Activated T-cell treated with anti-CD3 and anti-CD28 coated beads, Interleukin-2, amount 50 U/mL, for 72 hours (primary cell): ENCODE measurements at regions not wholly inside any gene's neighbourhood (a gene's known extent, or its start where the extent isn't known, plus 50 kb on each side); places are given as distances from the start of the nearest gene placed in this dataset.

ENCODE experiments used
- ATAC-seq, 2 donors: fragments of 150-1000 bp; cut with Tn5 transposase; replicated peaks in 1 of 2; 2 replicates each; pipeline ENCODE4 v1.10.0; 2021; ENCODE audit warnings: moderate library complexity in 2 of 2, mild to moderate bottlenecking in 1 of 2
- DNase-seq, 2 donors: peaks; one replicate each; pipeline ENCODE4 v3.0.0; 2021 to 2022; ENCODE audit warnings: mixed read lengths in 1 of 2
- H3K27ac Mint-ChIP-seq: one replicate; pipeline ENCODE4 v1.8.0; 2022; ENCODE audit warnings: mild to moderate bottlenecking, moderate library complexity, mixed read lengths
- H3K27me3 Mint-ChIP-seq: one replicate; pipeline ENCODE4 v1.8.0; 2022; ENCODE audit warnings: low read depth, mixed read lengths
- H3K36me3 Mint-ChIP-seq, 2 donors: one replicate each; pipeline ENCODE4 v1.8.0; 2022; ENCODE audit warnings: mixed read lengths in 2 of 2, mild to moderate bottlenecking in 1 of 2; ENCODE audit not compliant: insufficient read depth in 2 of 2
- H3K4me1 Mint-ChIP-seq: one replicate; pipeline ENCODE4 v1.8.0; 2022; ENCODE audit warnings: low read depth, mixed read lengths
- H3K4me3 Mint-ChIP-seq, 2 donors: one replicate each; pipeline ENCODE4 v1.8.0; 2022; ENCODE audit warnings: mild to moderate bottlenecking in 2 of 2, mixed read lengths in 2 of 2, moderate library complexity in 2 of 2
- H3K9me3 Mint-ChIP-seq, 2 donors: one replicate each; pipeline ENCODE4 v1.8.0; 2022; ENCODE audit warnings: mixed read lengths in 2 of 2

GRCh38 chr2:236341067-236341466 is 76.9 kb upstream of the ASB18 start:
- DNase-seq (no peak), ATAC-seq (no peak)
- Mint-ChIP-seq H3K4me1 (no peaks in the 10 kb centered on the region), H3K9me3 (no peaks in the 10 kb centered on the region), H3K4me3 (no peak overlapping the region), H3K36me3 (no peaks in the 10 kb centered on the region), H3K27ac (no peak overlapping the region), H3K27me3 (no peaks in the 10 kb centered on the region)

DNA sequence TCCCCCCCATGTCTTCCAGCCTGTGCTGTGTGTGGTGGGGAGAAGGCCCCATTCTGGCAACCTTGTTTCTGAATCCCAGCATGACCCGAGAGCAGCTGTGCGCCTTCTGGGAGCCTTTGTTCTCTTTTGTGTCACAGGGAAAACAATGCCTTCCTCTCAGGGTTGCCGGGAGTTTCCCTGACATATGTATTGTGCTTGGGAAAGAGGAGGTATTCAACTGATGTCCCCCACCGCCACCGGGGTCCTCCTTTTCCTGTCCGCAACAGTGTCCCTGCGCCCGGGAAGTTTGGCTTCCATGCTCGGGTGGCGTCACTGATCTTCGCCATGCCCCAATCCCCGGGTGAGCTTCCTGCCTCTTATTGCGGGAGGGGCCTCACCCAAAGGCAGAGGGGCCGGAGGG is 77.5 kb upstream of the ASB18 start:
- DNase-seq = no peak
- H3K27ac Mint-ChIP-seq = no peak overlapping the region
- H3K27me3 Mint-ChIP-seq = no peaks in the 10 kb centered on the region
- H3K9me3 Mint-ChIP-seq = no peaks in the 10 kb centered on the region
- no peak overlapping the region for H3K4me3 Mint-ChIP-seq
- no peak for ATAC-seq
- no peaks in the 10 kb centered on the region for H3K4me1 Mint-ChIP-seq
- no peaks in the 10 kb centered on the region for H3K36me3 Mint-ChIP-seq

- H3K27me3 Mint-ChIP-seq = no peaks in the 10 kb centered on the region
- DNase-seq (no peak), ATAC-seq (no peak)
- no peak overlapping the region for H3K27ac Mint-ChIP-seq
- H3K9me3 Mint-ChIP-seq = no peaks in the 10 kb centered on the region
- H3K36me3 Mint-ChIP-seq = no peaks in the 10 kb centered on the region
- no peaks in the 10 kb centered on the region for H3K4me1 Mint-ChIP-seq
- no peak overlapping the region for H3K4me3 Mint-ChIP-seq
Observed at GRCh38 chr2:236342507-236342906, 78.3 kb upstream of the ASB18 start.

DNA sequence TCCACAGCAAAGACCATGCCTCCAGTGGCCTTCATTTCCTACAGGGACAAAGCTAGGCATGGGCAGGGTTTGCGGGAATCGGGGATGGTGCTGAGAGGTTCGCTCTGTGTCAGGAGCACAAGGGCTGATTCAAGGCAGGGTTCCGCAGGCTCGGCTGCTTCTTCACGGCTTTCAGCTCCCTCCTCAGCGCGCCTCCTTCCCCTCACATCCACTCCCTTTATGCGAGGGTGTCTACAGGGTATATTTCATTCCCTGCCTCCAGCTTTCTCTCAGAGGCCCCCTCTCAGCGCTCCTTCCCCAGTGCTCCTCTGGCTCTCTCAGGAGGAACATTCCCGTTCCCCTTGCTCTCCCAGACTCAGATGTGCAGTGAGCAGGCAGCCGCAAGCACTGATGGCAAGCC is 78.7 kb upstream of the ASB18 start:
- H3K27me3 Mint-ChIP-seq = no peaks in the 10 kb centered on the region

GRCh38 chr2:236343400-236344161 is 79.4 kb upstream of the ASB18 start:
- H3K9me3 Mint-ChIP-seq = no peaks in the 10 kb centered on the region
- no peaks in the 10 kb centered on the region for H3K27me3 Mint-ChIP-seq
- H3K4me3 Mint-ChIP-seq = no peak overlapping the region
- H3K4me1 Mint-ChIP-seq = no peaks in the 10 kb centered on the region
- H3K27ac Mint-ChIP-seq = no peak overlapping the region
- ATAC-seq (no peak), DNase-seq (peak; percentile 38 to 45)
- no peaks in the 10 kb centered on the region for H3K36me3 Mint-ChIP-seq

More for the DNA sequence above, 78.7 kb upstream of the ASB18 start:
- Mint-ChIP-seq H3K4me1 (no peaks in the 10 kb centered on the region), H3K36me3 (no peaks in the 10 kb centered on the region), H3K4me3 (no peak overlapping the region), H3K9me3 (no peaks in the 10 kb centered on the region), H3K27ac (no peak overlapping the region)
- DNase-seq (no peak), ATAC-seq (no peak)

- Mint-ChIP-seq H3K4me1 (no peaks in the 10 kb centered on the region), H3K36me3 (no peaks in the 10 kb centered on the region), H3K4me3 (no peak overlapping the region), H3K27me3 (no peaks in the 10 kb centered on the region), H3K9me3 (no peaks in the 10 kb centered on the region), H3K27ac (no peak overlapping the region)
- no peak for DNase-seq
- ATAC-seq = no peak
Observed at GRCh38 chr2:236344446-236344845, 80.2 kb upstream of the ASB18 start.

- Mint-ChIP-seq H3K27me3 (no peaks in the 10 kb centered on the region), H3K4me3 (no peak overlapping the region), H3K4me1 (no peaks in the 10 kb centered on the region), H3K9me3 (no peaks in the 10 kb centered on the region), H3K27ac (no peak overlapping the region), H3K36me3 (no peaks in the 10 kb centered on the region)
- no peak for ATAC-seq
- no peak for DNase-seq
Observed at GRCh38 chr2:236345081-236345714, 81.0 kb upstream of the ASB18 start.

DNA sequence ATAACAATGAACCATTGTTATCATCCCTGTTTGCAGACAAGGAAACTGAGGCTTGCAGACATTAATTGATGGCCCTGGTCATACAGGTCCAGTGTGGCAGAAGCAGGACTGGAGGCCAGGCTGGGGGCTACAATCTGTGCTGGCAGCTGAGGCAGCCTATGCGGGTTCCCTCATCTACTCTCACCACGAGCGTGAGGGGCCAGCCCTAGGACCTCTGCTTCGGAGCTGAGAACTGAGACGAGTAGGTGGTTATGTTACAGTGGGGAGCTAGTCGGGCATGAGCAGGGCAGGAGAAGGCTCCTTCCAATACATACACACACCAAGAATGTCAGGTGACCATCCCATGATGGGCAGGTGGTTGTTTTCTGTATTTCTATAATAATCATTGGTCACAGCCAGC is 82.2 kb upstream of the ASB18 start:
- no peak for ATAC-seq
- no peaks in the 10 kb centered on the region for H3K9me3 Mint-ChIP-seq
- H3K4me3 Mint-ChIP-seq = no peak overlapping the region
- H3K36me3 Mint-ChIP-seq = no peaks in the 10 kb centered on the region
- no peaks in the 10 kb centered on the region for H3K27me3 Mint-ChIP-seq
- H3K27ac Mint-ChIP-seq = no peak overlapping the region
- DNase-seq = no peak
- no peaks in the 10 kb centered on the region for H3K4me1 Mint-ChIP-seq

DNA sequence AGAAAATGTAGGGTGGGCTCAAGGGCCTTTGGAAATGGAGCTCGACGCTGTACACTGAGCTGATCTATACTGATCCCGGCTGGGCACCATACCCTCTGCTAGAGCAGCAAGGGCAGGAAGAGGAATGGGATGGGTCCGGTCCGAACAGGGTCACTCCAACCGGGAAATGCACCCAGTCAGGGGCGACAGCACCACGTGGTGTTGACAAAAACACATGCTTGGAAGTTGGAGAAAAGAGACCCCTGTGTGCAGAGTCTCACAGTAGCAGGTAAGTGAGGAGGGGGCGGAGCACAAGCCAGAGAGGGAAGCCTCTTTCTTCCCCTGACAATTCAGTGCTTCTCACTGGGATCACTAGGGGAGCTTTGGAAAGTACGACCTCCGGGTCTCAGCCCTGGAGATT is 84.1 kb upstream of the ASB18 start:
- H3K36me3 Mint-ChIP-seq = no peaks in the 10 kb centered on the region
- DNase-seq = no peak
- ATAC-seq = no peak
- H3K4me1 Mint-ChIP-seq = peaks cover 4% of the 10 kb centered on the region
- no peak overlapping the region for H3K27ac Mint-ChIP-seq
- no peaks in the 10 kb centered on the region for H3K9me3 Mint-ChIP-seq
- H3K27me3 Mint-ChIP-seq = peaks cover 6% of the 10 kb centered on the region
- no peak overlapping the region for H3K4me3 Mint-ChIP-seq

- no peak overlapping the region for H3K27ac Mint-ChIP-seq
- H3K9me3 Mint-ChIP-seq = no peaks in the 10 kb centered on the region
- no peak overlapping the region for H3K4me3 Mint-ChIP-seq
- DNase-seq (no peak), ATAC-seq (no peak)
- H3K36me3 Mint-ChIP-seq = no peaks in the 10 kb centered on the region
- peaks cover 6% of the 10 kb centered on the region for H3K27me3 Mint-ChIP-seq
- H3K4me1 Mint-ChIP-seq = peaks cover 5% of the 10 kb centered on the region
Observed at GRCh38 chr2:236348976-236349375, 84.8 kb upstream of the ASB18 start.

DNA sequence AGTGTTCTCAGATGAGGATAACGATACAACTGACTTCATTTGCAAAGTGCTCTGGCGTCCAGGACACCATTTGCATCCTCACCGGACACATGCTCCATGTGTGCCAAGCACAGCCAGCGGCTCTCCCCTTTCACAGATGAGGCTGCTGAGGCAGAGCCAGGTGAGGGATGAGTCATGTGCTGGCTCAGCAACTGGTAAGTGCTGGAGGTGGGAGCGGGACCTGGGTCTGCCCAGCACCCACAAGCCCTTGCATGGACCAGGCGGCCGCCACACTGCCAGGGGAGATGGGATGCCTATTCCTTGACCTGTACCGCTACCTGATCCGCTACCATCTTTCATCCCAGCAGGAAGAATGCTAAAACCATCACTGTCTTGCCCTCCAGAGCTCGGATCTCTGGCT is 86.2 kb upstream of the ASB18 start:
- Mint-ChIP-seq H3K4me3 (no peak overlapping the region), H3K4me1 (peaks cover 5% of the 10 kb centered on the region), H3K27ac (no peak overlapping the region), H3K36me3 (no peaks in the 10 kb centered on the region), H3K27me3 (peaks cover 6% of the 10 kb centered on the region), H3K9me3 (no peaks in the 10 kb centered on the region)
- ATAC-seq (no peak), DNase-seq (no peak)

DNA sequence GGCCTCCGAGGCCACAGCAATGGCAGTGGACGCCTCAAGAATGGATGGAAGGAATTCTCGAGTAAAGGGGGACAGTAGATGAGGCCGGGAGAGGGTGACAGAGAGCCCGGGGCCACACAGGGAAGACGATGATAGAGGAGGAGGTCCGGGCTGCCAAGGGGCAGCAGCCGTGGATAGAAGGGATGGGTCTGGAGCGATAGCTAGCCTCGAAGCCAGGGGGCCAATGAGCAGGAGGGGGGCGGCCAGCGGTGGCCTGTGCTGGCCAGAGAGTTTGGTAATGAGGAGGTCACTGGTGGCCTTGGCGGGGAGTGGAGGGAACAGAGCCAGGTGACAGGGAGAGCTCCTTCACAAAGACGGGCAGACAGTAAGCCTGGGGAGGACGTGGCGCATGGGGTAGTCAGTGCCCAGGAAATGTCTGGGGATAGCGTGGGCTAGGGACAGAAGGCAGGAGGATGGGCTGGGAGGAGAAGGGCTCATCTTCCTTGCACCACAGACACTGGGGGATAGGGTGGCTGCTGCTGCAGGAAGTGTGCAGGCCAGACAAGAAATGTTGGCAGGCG is 87.8 kb upstream of the ASB18 start:
- no peak for ATAC-seq
- no peaks in the 10 kb centered on the region for H3K9me3 Mint-ChIP-seq
- H3K27me3 Mint-ChIP-seq = peaks cover 6% of the 10 kb centered on the region
- no peak overlapping the region for H3K27ac Mint-ChIP-seq
- no peak overlapping the region for H3K4me3 Mint-ChIP-seq
- peaks cover 5% of the 10 kb centered on the region for H3K4me1 Mint-ChIP-seq
- no peaks in the 10 kb centered on the region for H3K36me3 Mint-ChIP-seq
- no peak for DNase-seq

- Mint-ChIP-seq H3K27ac (no peak overlapping the region), H3K4me1 (peaks cover 5% of the 10 kb centered on the region), H3K9me3 (no peaks in the 10 kb centered on the region), H3K27me3 (peaks cover 6% of the 10 kb centered on the region), H3K4me3 (no peak overlapping the region), H3K36me3 (no peaks in the 10 kb centered on the region)
- DNase-seq (peak in 1 of 2 donors; percentile 22), ATAC-seq (no peak)
Observed at GRCh38 chr2:236352761-236353593, 88.8 kb upstream of the ASB18 start.
